GM23248 (cell line): ENCODE measurements at regions not wholly inside any gene's neighbourhood (a gene's known extent, or its start where the extent isn't known, plus 50 kb on each side); places are given as distances from the start of the nearest gene placed in this dataset.
A peak's percentile ranks its signal among the peaks of the same experiment; 100 is the strongest.

Source experiments
- DNase-seq: peaks from one replicate; pipeline ENCODE4 v3.0.0-alpha.2; 2015
- H2AFZ ChIP-seq: fragments of 200-600 bp; sonication (generic); 2 replicates; pipeline ENCODE4 v1.6.1; 2016; ENCODE audit warnings: antibody characterized with exemption
- H3F3A ChIP-seq: fragments of 200-600 bp; sonication (generic); 2 replicates; pipeline ENCODE4 v1.6.1; 2016; ENCODE audit warnings: mild to moderate bottlenecking, antibody characterized with exemption, mixed run types; ENCODE audit not compliant: insufficient read depth
- H3K27ac ChIP-seq: fragments of 200-600 bp; sonication (generic); 2 replicates; pipeline ENCODE4 v1.5.1; 2016; ENCODE audit warnings: mild to moderate bottlenecking
- H3K27me3 ChIP-seq: fragments of 200-600 bp; sonication (generic); replicated peaks from 2 replicates; pipeline ENCODE4 v1.6.1; 2016; ENCODE audit warnings: mild to moderate bottlenecking; ENCODE audit not compliant: insufficient read depth
- H3K36me3 ChIP-seq: fragments of 200-600 bp; sonication (generic); 2 replicates; pipeline ENCODE4 v1.6.1; 2016; ENCODE audit warnings: low read depth, mild to moderate bottlenecking
- H3K4me1 ChIP-seq: fragments of 200-600 bp; sonication (generic); 2 replicates; pipeline ENCODE4 v1.6.1; 2016; ENCODE audit warnings: mild to moderate bottlenecking; ENCODE audit not compliant: insufficient read depth
- H3K4me2 ChIP-seq: fragments of 200-600 bp; sonication (generic); one replicate; pipeline ENCODE4 v1.6.1; 2016; ENCODE audit warnings: mild to moderate bottlenecking; ENCODE audit not compliant: unreplicated experiment
- H3K4me3 ChIP-seq: fragments of 200-600 bp; sonication (generic); 2 replicates; pipeline ENCODE4 v1.5.1; 2016; ENCODE audit warnings: mild to moderate bottlenecking
- H3K79me2 ChIP-seq: fragments of 200-600 bp; sonication (generic); 2 replicates; pipeline ENCODE4 v1.6.1; 2016; ENCODE audit warnings: mild to moderate bottlenecking; ENCODE audit not compliant: insufficient read depth
- H3K9ac ChIP-seq: fragments of 200-600 bp; sonication (generic); 2 replicates; pipeline ENCODE4 v1.6.1; 2016; ENCODE audit warnings: mild to moderate bottlenecking
- H3K9me2 ChIP-seq: fragments of 200-600 bp; sonication (generic); 2 replicates; pipeline ENCODE4 v1.6.1; 2016; ENCODE audit warnings: mixed run types, mild to moderate bottlenecking, moderate library complexity; ENCODE audit not compliant: insufficient read depth
- H3K9me3 ChIP-seq: fragments of 200-600 bp; sonication (generic); one replicate; pipeline ENCODE4 v1.6.1; 2017; ENCODE audit warnings: low read depth
- H4K20me1 ChIP-seq: fragments of 200-600 bp; sonication (generic); 2 replicates; pipeline ENCODE4 v1.6.0; 2016; ENCODE audit not compliant: insufficient read depth
- EZH2 ChIP-seq: fragments of 200-600 bp; sonication (generic); IDR thresholded peaks from 2 replicates; pipeline ENCODE4 v1.6.1; 2018; ENCODE audit warnings: antibody characterized with exemption, mild to moderate bottlenecking; ENCODE audit not compliant: insufficient read depth, poor library complexity, severe bottlenecking
- EZH2phosphoT487 ChIP-seq: fragments of 200-600 bp; sonication (generic); IDR thresholded peaks from 2 replicates; pipeline ENCODE4 v1.6.1; 2018; ENCODE audit warnings: antibody characterized with exemption, moderate library complexity, mild to moderate bottlenecking, low read depth; ENCODE audit not compliant: insufficient read depth
- WGBS, 2 experiments: methylation state at CpG; one replicate each; pipeline ENCODE4 v1.1.6; 2015 to 2017; ENCODE audit warnings: low lambda C conversion rate in 2 of 2, low coverage in 1 of 2; ENCODE audit errors: missing lambda C conversion rate in 2 of 2; 5-methylcytosine and 5-hydroxymethylcytosine counted together
- in situ Hi-C: fragments of 300-500 bp; cut with MboI; formaldehyde crosslinking; loops from 2 replicates; pipeline ENCODE4 v1.15.0; 2020

GRCh38 chr6:84623956-84624680 is 140.3 kb downstream of the TBX18 start:
- H3F3A ChIP-seq, result peaks cover 22% of the 10 kb centered on the region
- H3K4me1 ChIP-seq, result peaks cover 35% of the 10 kb centered on the region
- peak; percentile 86 for DNase-seq
- H3K27me3 ChIP-seq, result no peaks in the 10 kb centered on the region
- TF ChIP-seq EZH2phosphoT487 (no peak), EZH2 (no peak)
- peak overlapping the region; percentile 58 for H3K27ac ChIP-seq
- H3K36me3 ChIP-seq, result no peaks in the 10 kb centered on the region
- no peaks in the 10 kb centered on the region for H3K79me2 ChIP-seq
- no peak overlapping the region; the same call in 1 of the 2 replicates for H3K4me3 ChIP-seq
- H2AFZ ChIP-seq, result no peak overlapping the region
- in situ Hi-C loops, result no loop called here
- no peaks in the 10 kb centered on the region for H3K9me3 ChIP-seq
- H3K9me2 ChIP-seq, result no peaks in the 10 kb centered on the region
- no peak overlapping the region for H3K9ac ChIP-seq
- 61 to 66% methylated on average over 4 of the region's 4 CpGs for WGBS, 2 experiments
- H4K20me1 ChIP-seq, result no peaks in the 10 kb centered on the region
- H3K4me2 ChIP-seq, result peak overlapping the region; percentile 36

GRCh38 chr6:84618836-84619235 is 145.6 kb downstream of the TBX18 start:
- DNase-seq, result peak; percentile 56
- H3K9me3 ChIP-seq, result no peaks in the 10 kb centered on the region
- H3K4me3 ChIP-seq, result no peak overlapping the region
- peaks cover 22% of the 10 kb centered on the region for H3F3A ChIP-seq
- H3K79me2 ChIP-seq, result no peaks in the 10 kb centered on the region
- WGBS, 2 experiments, result 60% methylated on average over 6 of the region's 6 CpGs
- in situ Hi-C loops, result no loop called here
- H3K9ac ChIP-seq, result peak overlapping the region; percentile 71
- no peaks in the 10 kb centered on the region for H3K27me3 ChIP-seq
- H3K9me2 ChIP-seq, result peaks cover 14% of the 10 kb centered on the region; the same call in 1 of the 2 replicates
- peak overlapping the region; percentile 85 for H3K4me2 ChIP-seq
- peak overlapping the region; percentile 83 for H2AFZ ChIP-seq
- no peaks in the 10 kb centered on the region for H3K36me3 ChIP-seq
- no peaks in the 10 kb centered on the region for H4K20me1 ChIP-seq
- TF ChIP-seq EZH2phosphoT487 (no peak), EZH2 (no peak)
- H3K27ac ChIP-seq, result peak overlapping the region; percentile 90
- H3K4me1 ChIP-seq, result peaks cover 30% of the 10 kb centered on the region

- TF ChIP-seq EZH2phosphoT487 (no peak), EZH2 (no peak)
- Histone ChIP-seq H3K4me2 (peak overlapping the region; percentile 85), H3K27ac (peak overlapping the region; percentile 90), H3K79me2 (no peaks in the 10 kb centered on the region), H3K4me1 (peaks cover 23% of the 10 kb centered on the region), H3K4me3 (peak overlapping the region; percentile 59), H3K9me3 (no peaks in the 10 kb centered on the region), H3K9ac (peak overlapping the region; percentile 71), H4K20me1 (no peaks in the 10 kb centered on the region), H3F3A (peaks cover 16% of the 10 kb centered on the region), H3K27me3 (no peaks in the 10 kb centered on the region), H2AFZ (peak overlapping the region; percentile 83), H3K36me3 (no peaks in the 10 kb centered on the region), H3K9me2 (peaks cover 14% of the 10 kb centered on the region; the same call in 1 of the 2 replicates)
- WGBS, 2 experiments, result 2% methylated on average over 8 of the region's 8 CpGs
- peak; percentile 92 for DNase-seq
- in situ Hi-C loops, result no loop called here
Observed at GRCh38 chr6:84618046-84618752, 146.2 kb downstream of the TBX18 start.

GRCh38 chr6:84615987-84616386 is 148.4 kb downstream of the TBX18 start:
- Histone ChIP-seq H3K4me2 (no peak overlapping the region), H3K4me1 (peaks cover 23% of the 10 kb centered on the region), H3K27me3 (no peaks in the 10 kb centered on the region), H4K20me1 (no peaks in the 10 kb centered on the region), H3K9me3 (no peaks in the 10 kb centered on the region), H3K27ac (no peak overlapping the region), H2AFZ (no peak overlapping the region), H3K4me3 (no peak overlapping the region), H3K9me2 (peaks cover 14% of the 10 kb centered on the region; the same call in 1 of the 2 replicates), H3F3A (peaks cover 16% of the 10 kb centered on the region), H3K9ac (no peak overlapping the region), H3K79me2 (no peaks in the 10 kb centered on the region), H3K36me3 (no peaks in the 10 kb centered on the region)
- DNase-seq, result no peak
- WGBS, 2 experiments, result 90 to 98% methylated on average over 2 of the region's 2 CpGs
- TF ChIP-seq EZH2 (no peak), EZH2phosphoT487 (no peak)
- in situ Hi-C loops, result no loop called here
